H1 (cell line): ENCODE measurements at regions not wholly inside any gene's neighbourhood (a gene's known extent, or its start where the extent isn't known, plus 50 kb on each side); places are given as distances from the start of the nearest gene placed in this dataset.

Source experiments
- CTCF ChIA-PET: fragments of 300-600 bp; sonication (Branson Sonifier 250); formaldehyde crosslinking; loops from one replicate; lab custom pipeline; 2021; ENCODE audit not compliant: partially characterized antibody; lab: Charles Lee
- POLR2A ChIA-PET: fragments of 300-600 bp; sonication (Branson Sonifier 250); formaldehyde crosslinking; loops from one replicate; lab custom pipeline; 2021; ENCODE audit warnings: inconsistent platforms; ENCODE audit not compliant: partially characterized antibody; lab: Charles Lee
- DNase-seq, 2 experiments: peaks; one replicate each; pipeline versions ENCODE4 v3.0.0 to v3.0.0-alpha.2; 2010 to 2022; ENCODE audit warnings: low spot score in 2 of 2, low read depth in 1 of 2, mixed read lengths in 1 of 2
- FAIRE-seq: peaks from 2 replicates; lab custom pipeline; 2011; peaks lifted over from hg19 to GRCh38; lab: Jason Lieb, UNC
- H2AFZ ChIP-seq: 2 replicates; pipeline ENCODE4 v1.8.1; 2012; ENCODE audit warnings: low read length, inconsistent platforms
- H2AK5ac ChIP-seq: 2 replicates; pipeline ENCODE4 v1.6.1; 2013; ENCODE audit warnings: low read depth, low read length
- H2BK120ac ChIP-seq: replicated peaks from 2 replicates; pipeline ENCODE3; 2013; ENCODE audit warnings: low read depth, low read length, inconsistent platforms
- H2BK12ac ChIP-seq: 2 replicates; pipeline ENCODE4 v1.6.1; 2013; ENCODE audit warnings: low read depth, low read length
- H2BK15ac ChIP-seq: 2 replicates; pipeline ENCODE4 v1.6.1; 2013; ENCODE audit warnings: low read length
- H2BK20ac ChIP-seq: 2 replicates; pipeline ENCODE4 v1.6.1; 2013; ENCODE audit warnings: low read length
- H2BK5ac ChIP-seq: 2 replicates; pipeline ENCODE4 v1.6.1; 2013; ENCODE audit warnings: low read depth, low read length
- H3K14ac ChIP-seq: 2 replicates; pipeline ENCODE4 v1.6.1; 2013; ENCODE audit warnings: inconsistent platforms; ENCODE audit not compliant: insufficient read length
- H3K18ac ChIP-seq: 2 replicates; pipeline ENCODE4 v1.6.1; 2013; ENCODE audit warnings: low read length; ENCODE audit errors: extremely low read depth
- H3K23ac ChIP-seq: 2 replicates; pipeline ENCODE4 v1.6.1; 2013; ENCODE audit warnings: inconsistent platforms; ENCODE audit not compliant: insufficient read length
- H3K23me2 ChIP-seq: 2 replicates; pipeline ENCODE4 v1.6.1; 2013; ENCODE audit warnings: low read depth, low read length
- H3K27ac ChIP-seq: 2 replicates; pipeline ENCODE4 v1.6.1; 2011; ENCODE audit warnings: low read depth, low read length, inconsistent platforms
- H3K27me3 ChIP-seq, 4 experiments: replicated peaks in 1 of 4; 1 replicate in 1 of 4; 2 replicates in 3 of 4; pipeline versions ENCODE4 v1.6.1 to v1.8.1; 2011 to 2013; ENCODE audit warnings: low read length in 3 of 4, mild to moderate bottlenecking in 3 of 4, inconsistent platforms in 2 of 4, mixed read lengths in 2 of 4, moderate library complexity in 1 of 4; ENCODE audit not compliant: control insufficient read depth in 3 of 4, insufficient read depth in 3 of 4; ENCODE audit errors: extremely low read depth in 1 of 4
- H3K36me3 ChIP-seq, 4 experiments: 2 replicates each; pipeline versions ENCODE4 v1.6.1 to v1.8.1; 2011 to 2013; ENCODE audit warnings: mild to moderate bottlenecking in 4 of 4, low read length in 3 of 4, moderate library complexity in 2 of 4, control low read depth in 1 of 4, inconsistent platforms in 1 of 4; ENCODE audit not compliant: insufficient read depth in 4 of 4, control insufficient read depth in 2 of 4
- H3K4ac ChIP-seq: replicated peaks from 2 replicates; pipeline ENCODE3; 2013; ENCODE audit warnings: low read length, low read depth, mixed read lengths, inconsistent platforms; ENCODE audit not compliant: insufficient read length
- H3K4me1 ChIP-seq, 4 experiments: replicated peaks in 1 of 4; 1 replicate in 1 of 4; 2 replicates in 3 of 4; pipeline versions ENCODE4 v1.6.1 to v1.8.1; 2011 to 2013; ENCODE audit warnings: low read length in 3 of 4, inconsistent platforms in 2 of 4, mixed read lengths in 1 of 4; ENCODE audit not compliant: insufficient read depth in 4 of 4, control insufficient read depth in 3 of 4
- H3K4me2 ChIP-seq, 2 experiments: 2 replicates each; pipeline versions ENCODE4 v1.6.1 to v1.8.1; 2011 to 2013; ENCODE audit warnings: low read depth in 2 of 2, low read length in 2 of 2, control low read depth in 1 of 2, inconsistent platforms in 1 of 2, mild to moderate bottlenecking in 1 of 2; ENCODE audit not compliant: insufficient read depth in 1 of 2
- H3K4me3 ChIP-seq, 4 experiments: fragments of 200-600, 300-600 bp in 1 of 4; sonication (generic), shearing (Covaris generic), sonication (Bioruptor Twin) in 1 of 4; 2 replicates each; pipeline versions ENCODE4 v1.5.1 to v1.8.1; 2011 to 2016; ENCODE audit warnings: low read length in 4 of 4, low read depth in 3 of 4, control low read depth in 2 of 4, inconsistent platforms in 2 of 4, mild to moderate bottlenecking in 2 of 4, mixed read lengths in 1 of 4, moderate library complexity in 1 of 4; ENCODE audit not compliant: insufficient read depth in 2 of 4; ENCODE audit errors: extremely low read depth in 1 of 4
- H3K56ac ChIP-seq: replicated peaks from 2 replicates; pipeline ENCODE3; 2013; ENCODE audit warnings: low read depth, mild to moderate bottlenecking, mixed read lengths, low read length, inconsistent platforms; ENCODE audit not compliant: insufficient read length
- H3K79me1 ChIP-seq: 2 replicates; pipeline ENCODE4 v1.6.1; 2013; ENCODE audit warnings: low read depth, low read length, control low read depth
- H3K79me2 ChIP-seq, 2 experiments: 2 replicates each; pipeline versions ENCODE4 v1.6.1 to v1.8.1; 2012 to 2013; ENCODE audit warnings: low read length in 2 of 2, mild to moderate bottlenecking in 2 of 2, inconsistent platforms in 1 of 2; ENCODE audit not compliant: insufficient read depth in 2 of 2, control insufficient read depth in 1 of 2
- H3K9ac ChIP-seq, 4 experiments: replicated peaks in 1 of 4; 1 replicate in 1 of 4; 2 replicates in 3 of 4; pipeline versions ENCODE4 v1.6.1 to v1.8.1; 2011 to 2013; ENCODE audit warnings: low read depth in 3 of 4, low read length in 3 of 4, control low read depth in 2 of 4, mild to moderate bottlenecking in 2 of 4, moderate library complexity in 2 of 4, inconsistent platforms in 1 of 4; ENCODE audit errors: extremely low read depth in 1 of 4
- H3K9me3 ChIP-seq, 2 experiments: 2 replicates each; pipeline versions ENCODE4 v1.6.1 to v1.8.1; 2012 to 2013; ENCODE audit warnings: mild to moderate bottlenecking in 2 of 2, moderate library complexity in 2 of 2, control low read depth in 1 of 2, inconsistent platforms in 1 of 2, low read depth in 1 of 2, low read length in 1 of 2, mixed read lengths in 1 of 2; ENCODE audit not compliant: insufficient read depth in 2 of 2
- H4K20me1 ChIP-seq, 2 experiments: replicated peaks in 1 of 2; 2 replicates each; pipeline versions ENCODE3 to v1.8.1; 2011 to 2013; ENCODE audit warnings: inconsistent platforms in 2 of 2, low read length in 2 of 2, mild to moderate bottlenecking in 1 of 2; ENCODE audit not compliant: insufficient read depth in 2 of 2, control insufficient read depth in 1 of 2
- H4K5ac ChIP-seq: 2 replicates; pipeline ENCODE4 v1.6.1; 2013; ENCODE audit warnings: low read length, low read depth, mixed read lengths, inconsistent platforms; ENCODE audit not compliant: insufficient read length
- H4K8ac ChIP-seq: 2 replicates; pipeline ENCODE4 v1.8.0; 2013; ENCODE audit warnings: mild to moderate bottlenecking, moderate library complexity, low read length, inconsistent platforms; ENCODE audit not compliant: insufficient read depth; ENCODE audit errors: extremely low read depth
- H4K91ac ChIP-seq: replicated peaks from 2 replicates; pipeline ENCODE3; 2013; ENCODE audit warnings: low read length, mixed read lengths, inconsistent platforms; ENCODE audit not compliant: insufficient read length
- CBX5 ChIP-seq: fragments of 300-800, 300-1000 bp; sonication (generic); IDR thresholded peaks from 2 replicates; pipeline ENCODE4 v1.7.1; 2016; ENCODE audit warnings: antibody characterized with exemption, low read length, low read depth
- RNF2 ChIP-seq: fragments of 200-900, 300-1000 bp; sonication (generic); IDR thresholded peaks from 2 replicates; pipeline ENCODE4 v1.7.1; 2016; ENCODE audit warnings: borderline replicate concordance, low read depth, mild to moderate bottlenecking, antibody characterized with exemption, low read length; ENCODE audit not compliant: poor library complexity, severe bottlenecking; ENCODE audit errors: missing control alignments
- SIX5 ChIP-seq: IDR thresholded peaks from 2 replicates; pipeline ENCODE4 v1.6.1; 2011; ENCODE audit warnings: mild to moderate bottlenecking, low read depth, low read length
- WGBS, 2 experiments: shearing (Covaris generic) in 1 of 2; methylation state at CpG; one replicate each; pipeline versions ENCODE4 v1.1.6 to v1.1.7; 2013 to 2015; ENCODE audit warnings: low lambda C conversion rate in 2 of 2, mixed read lengths in 2 of 2, inconsistent platforms in 1 of 2, low coverage in 1 of 2, missing lambda C conversion rate in 1 of 2; ENCODE audit not compliant: insufficient replicate concordance in 2 of 2, insufficient coverage in 1 of 2, insufficient read length in 1 of 2; ENCODE audit errors: extremely low coverage in 1 of 2, missing lambda C conversion rate in 1 of 2; 5-methylcytosine and 5-hydroxymethylcytosine counted together
- TF ChIP-seq, protein P1 (sequence below): IDR thresholded peaks from 2 replicates; pipeline ENCODE4 v1.6.1; 2011; ENCODE audit warnings: low read length, improper control_type of control experiment

DNA sequence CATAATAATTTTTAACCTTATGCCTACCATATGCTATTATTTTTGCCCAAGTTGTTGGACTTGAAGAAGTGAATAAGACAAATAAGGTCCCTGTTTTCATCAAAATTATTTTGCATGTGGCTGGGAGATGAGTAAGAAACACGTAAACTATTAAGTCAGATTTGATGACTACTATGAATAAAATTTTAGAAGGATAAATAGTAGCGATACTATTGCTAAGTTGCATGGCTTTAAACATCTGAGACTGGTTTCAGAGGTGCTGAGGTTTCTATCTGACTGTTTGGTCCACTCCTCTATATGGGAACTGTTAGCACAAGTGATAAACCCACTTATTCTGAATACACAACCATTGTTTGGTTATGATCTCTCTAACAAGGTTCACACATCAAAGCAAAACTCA lies 674.3 kb upstream of the MDGA2 start:
- no peak overlapping the region for H3K4me2 ChIP-seq
- no peak overlapping the region for H3K14ac ChIP-seq
- H2AK5ac ChIP-seq = no peak overlapping the region
- no peak overlapping the region for H4K8ac ChIP-seq
- H3K9ac ChIP-seq = no peak overlapping the region
- no peaks in the 10 kb centered on the region for H4K20me1 ChIP-seq
- H3K9me3 ChIP-seq = no peaks in the 10 kb centered on the region
- H3K27ac ChIP-seq = no peak overlapping the region
- ChIA-PET CTCF (no interaction called here), POLR2A (no interaction called here)
- no peak overlapping the region for H2BK5ac ChIP-seq
- H3K36me3 ChIP-seq = no peaks in the 10 kb centered on the region
- H2BK12ac ChIP-seq = no peak overlapping the region
- no peak overlapping the region for H2AFZ ChIP-seq
- H3K4ac ChIP-seq = no peak overlapping the region
- no peak overlapping the region for H3K23ac ChIP-seq
- 85% methylated on average over 2 of the region's 2 CpGs; no CpG with 5 or more reads in 1 of the 2 experiments for WGBS, 2 experiments
- TF ChIP-seq CBX5 (no peak), RNF2 (no peak), SIX5 (no peak)
- TF ChIP-seq, protein P1, sequence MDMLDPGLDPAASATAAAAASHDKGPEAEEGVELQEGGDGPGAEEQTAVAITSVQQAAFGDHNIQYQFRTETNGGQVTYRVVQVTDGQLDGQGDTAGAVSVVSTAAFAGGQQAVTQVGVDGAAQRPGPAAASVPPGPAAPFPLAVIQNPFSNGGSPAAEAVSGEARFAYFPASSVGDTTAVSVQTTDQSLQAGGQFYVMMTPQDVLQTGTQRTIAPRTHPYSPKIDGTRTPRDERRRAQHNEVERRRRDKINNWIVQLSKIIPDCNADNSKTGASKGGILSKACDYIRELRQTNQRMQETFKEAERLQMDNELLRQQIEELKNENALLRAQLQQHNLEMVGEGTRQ = no peak
- no peak overlapping the region for H2BK15ac ChIP-seq
- no peaks in the 10 kb centered on the region for H3K27me3 ChIP-seq
- no peak overlapping the region for H3K18ac ChIP-seq
- no peaks in the 10 kb centered on the region for H3K4me1 ChIP-seq
- no peak overlapping the region for H2BK20ac ChIP-seq
- no peaks in the 10 kb centered on the region for H3K79me1 ChIP-seq
- FAIRE-seq = no peak
- H3K23me2 ChIP-seq = no peaks in the 10 kb centered on the region
- no peak overlapping the region for H4K5ac ChIP-seq
- H3K4me3 ChIP-seq = no peak overlapping the region
- no peak overlapping the region for H4K91ac ChIP-seq
- H3K79me2 ChIP-seq = no peaks in the 10 kb centered on the region
- no peak overlapping the region for H2BK120ac ChIP-seq
- H3K56ac ChIP-seq = no peak overlapping the region
- DNase-seq = no peak
